Urinary bladder (tissue), 3 donors: ENCODE measurements at regions not wholly inside any gene's neighbourhood (a gene's known extent, or its start where the extent isn't known, plus 50 kb on each side); places are given as distances from the start of the nearest gene placed in this dataset.

Experiments used
- DNase-seq: peaks from one replicate; pipeline ENCODE4 v3.0.0-alpha.2; 2015; ENCODE audit errors: extremely low spot score
- H3K27ac ChIP-seq: one replicate; pipeline ENCODE4 v1.5.1; 2013; ENCODE audit warnings: low read depth, mild to moderate bottlenecking, moderate library complexity
- H3K36me3 ChIP-seq: one replicate; pipeline ENCODE4 v1.6.1; 2013; ENCODE audit warnings: mild to moderate bottlenecking, moderate library complexity; ENCODE audit not compliant: insufficient read depth
- H3K4me1 ChIP-seq: one replicate; pipeline ENCODE4 v1.6.1; 2013; ENCODE audit warnings: mild to moderate bottlenecking, moderate library complexity; ENCODE audit not compliant: insufficient read depth
- H3K4me3 ChIP-seq: one replicate; pipeline ENCODE4 v1.5.1; 2013; ENCODE audit warnings: low read depth, low read length
- WGBS: extraction: QIAGEN DNeasy Blood & Tissue Kit; methylation state at CpG from one replicate; pipeline ENCODE4 v1.1.7; 2013; 5-methylcytosine and 5-hydroxymethylcytosine counted together
- donor health status: healthy with polysubstance abuse.
- donor health status: healthy.

- DNase-seq = no peak
- Histone ChIP-seq H3K4me1 (no peaks in the 10 kb centered on the region), H3K36me3 (no peaks in the 10 kb centered on the region), H3K27ac (no peak overlapping the region), H3K4me3 (no peak overlapping the region)
- 55% methylated on average over 5 of the region's 5 CpGs for WGBS
These were observed 116.8 kb upstream of the CNTN6 start for GRCh38 chr3:976006-976405.

GRCh38 chr3:981156-981555 lies 111.7 kb upstream of the CNTN6 start:
- H3K4me1 ChIP-seq = no peaks in the 10 kb centered on the region
- WGBS = 90% methylated on average over 6 of the region's 6 CpGs
- no peaks in the 10 kb centered on the region for H3K36me3 ChIP-seq
- no peak overlapping the region for H3K27ac ChIP-seq
- no peak for DNase-seq
- H3K4me3 ChIP-seq = no peak overlapping the region

GRCh38 chr3:988785-989184 lies 104.0 kb upstream of the CNTN6 start:
- H3K4me1 ChIP-seq = no peaks in the 10 kb centered on the region
- no peak for DNase-seq
- 88% methylated on average over 1 of the region's 1 CpG for WGBS
- H3K4me3 ChIP-seq = no peak overlapping the region
- no peaks in the 10 kb centered on the region for H3K36me3 ChIP-seq
- H3K27ac ChIP-seq = no peak overlapping the region

GRCh38 chr3:992871-993270 lies 100.0 kb upstream of the CNTN6 start:
- no peaks in the 10 kb centered on the region for H3K36me3 ChIP-seq
- H3K4me1 ChIP-seq = no peaks in the 10 kb centered on the region
- WGBS = 83% methylated on average over 6 of the region's 6 CpGs
- H3K27ac ChIP-seq = no peak overlapping the region
- no peak overlapping the region for H3K4me3 ChIP-seq
- no peak for DNase-seq

GRCh38 chr3:1002010-1002409 lies 90.8 kb upstream of the CNTN6 start:
- Histone ChIP-seq H3K27ac (no peak overlapping the region), H3K4me1 (no peaks in the 10 kb centered on the region), H3K4me3 (no peak overlapping the region), H3K36me3 (no peaks in the 10 kb centered on the region)
- DNase-seq = no peak
- 94% methylated on average over 1 of the region's 1 CpG for WGBS

GRCh38 chr3:1007866-1008265 lies 85.0 kb upstream of the CNTN6 start:
- Histone ChIP-seq H3K36me3 (no peaks in the 10 kb centered on the region), H3K4me1 (no peaks in the 10 kb centered on the region), H3K4me3 (no peak overlapping the region), H3K27ac (no peak overlapping the region)
- no peak for DNase-seq
- WGBS = 18% methylated on average over 1 of the region's 1 CpG

- no peak for DNase-seq
- WGBS = 92% methylated on average over 1 of the region's 1 CpG
These were observed 82.6 kb upstream of the CNTN6 start for GRCh38 chr3:1010228-1010627.

GRCh38 chr3:1015826-1016225 lies 77.0 kb upstream of the CNTN6 start:
- H3K27ac ChIP-seq = no peak overlapping the region
- no peaks in the 10 kb centered on the region for H3K36me3 ChIP-seq
- no peak overlapping the region for H3K4me3 ChIP-seq
- WGBS = 40% methylated on average over 2 of the region's 2 CpGs
- DNase-seq = no peak
- H3K4me1 ChIP-seq = no peaks in the 10 kb centered on the region

More at GRCh38 chr3:1010228-1010627, 82.6 kb upstream of the CNTN6 start:
- H3K4me3 ChIP-seq = no peak overlapping the region
- no peak overlapping the region for H3K27ac ChIP-seq
- H3K36me3 ChIP-seq = no peaks in the 10 kb centered on the region
- no peaks in the 10 kb centered on the region for H3K4me1 ChIP-seq

GRCh38 chr3:1017870-1018269 lies 75.0 kb upstream of the CNTN6 start:
- H3K27ac ChIP-seq = no peak overlapping the region
- DNase-seq = no peak
- H3K4me3 ChIP-seq = no peak overlapping the region
- H3K36me3 ChIP-seq = no peaks in the 10 kb centered on the region
- H3K4me1 ChIP-seq = no peaks in the 10 kb centered on the region

GRCh38 chr3:1019157-1019556 lies 73.7 kb upstream of the CNTN6 start:
- Histone ChIP-seq H3K36me3 (no peaks in the 10 kb centered on the region), H3K4me1 (no peaks in the 10 kb centered on the region), H3K27ac (no peak overlapping the region), H3K4me3 (no peak overlapping the region)
- WGBS = 79% methylated on average over 2 of the region's 2 CpGs
- no peak for DNase-seq

- Histone ChIP-seq H3K27ac (no peak overlapping the region), H3K4me3 (no peak overlapping the region), H3K4me1 (no peaks in the 10 kb centered on the region), H3K36me3 (no peaks in the 10 kb centered on the region)
- DNase-seq = no peak
- WGBS = 86% methylated on average over 2 of the region's 2 CpGs
These were observed 66.4 kb upstream of the CNTN6 start for GRCh38 chr3:1026395-1026794.

- 72% methylated on average over 4 of the region's 4 CpGs for WGBS
- H3K4me1 ChIP-seq = no peaks in the 10 kb centered on the region
- no peak overlapping the region for H3K4me3 ChIP-seq
- H3K36me3 ChIP-seq = no peaks in the 10 kb centered on the region
- DNase-seq = no peak
- no peak overlapping the region for H3K27ac ChIP-seq
These were observed 56.5 kb upstream of the CNTN6 start for GRCh38 chr3:1036207-1036826.

- Histone ChIP-seq H3K4me3 (no peak overlapping the region), H3K27ac (no peak overlapping the region), H3K4me1 (no peaks in the 10 kb centered on the region), H3K36me3 (no peaks in the 10 kb centered on the region)
- WGBS = 68% methylated on average over 5 of the region's 5 CpGs
- no peak for DNase-seq
These were observed 55.2 kb upstream of the CNTN6 start for GRCh38 chr3:1037631-1038030.
